ENCODE measurements at regions not wholly inside any gene's neighbourhood (a gene's known extent, or its start where the extent isn't known, plus 50 kb on each side); places are given as distances from the start of the nearest gene placed in this dataset.

- H3K4me1 Mint-ChIP-seq, result no peaks in the 10 kb centered on the region
- H3K36me3 Mint-ChIP-seq, result no peaks in the 10 kb centered on the region
- no peaks in the 10 kb centered on the region for H3K9me3 Mint-ChIP-seq
- no peak for DNase-seq (ENCODE audit: low spot score in 2 of 2, unreplicated experiment in 2 of 2)
- no peak for TF ChIP-seq CTCF (IDR thresholded peaks at IDR 0.05; ENCODE audit: unreplicated experiment)
- no peak overlapping the region for H3K27ac Mint-ChIP-seq
- H3K4me3 Mint-ChIP-seq, result no peak overlapping the region
- no peaks in the 10 kb centered on the region for H3K27me3 Mint-ChIP-seq (ENCODE audit: low read depth)
These were observed 1084.8 kb upstream of the ATXN7L3B start for GRCh38 chr12:73452672-73453469.

GRCh38 chr12:73460212-73460611, 1077.4 kb upstream of the ATXN7L3B start:
- no peak for DNase-seq (ENCODE audit: low spot score in 2 of 2, unreplicated experiment in 2 of 2)
- H3K9me3 Mint-ChIP-seq, result no peaks in the 10 kb centered on the region
- H3K27me3 Mint-ChIP-seq (ENCODE audit: low read depth), result no peaks in the 10 kb centered on the region
- no peak overlapping the region for H3K27ac Mint-ChIP-seq
- no peak overlapping the region for H3K4me3 Mint-ChIP-seq
- H3K36me3 Mint-ChIP-seq, result no peaks in the 10 kb centered on the region
- no peaks in the 10 kb centered on the region for H3K4me1 Mint-ChIP-seq
- no peak for TF ChIP-seq CTCF (IDR thresholded peaks at IDR 0.05; ENCODE audit: unreplicated experiment)

GRCh38 chr12:73465106-73465505, 1072.5 kb upstream of the ATXN7L3B start:
- H3K27me3 Mint-ChIP-seq (ENCODE audit: low read depth), result no peaks in the 10 kb centered on the region
- no peak for TF ChIP-seq CTCF (IDR thresholded peaks at IDR 0.05; ENCODE audit: unreplicated experiment)
- no peak overlapping the region for H3K4me3 Mint-ChIP-seq
- peaks cover 17% of the 10 kb centered on the region for H3K9me3 Mint-ChIP-seq
- DNase-seq (ENCODE audit: low spot score in 2 of 2, unreplicated experiment in 2 of 2), result no peak
- H3K4me1 Mint-ChIP-seq, result no peaks in the 10 kb centered on the region
- no peak overlapping the region for H3K27ac Mint-ChIP-seq
- H3K36me3 Mint-ChIP-seq, result no peaks in the 10 kb centered on the region

GRCh38 chr12:73486256-73486655, 1051.4 kb upstream of the ATXN7L3B start:
- no peak for DNase-seq (ENCODE audit: low spot score in 2 of 2, unreplicated experiment in 2 of 2)
- H3K9me3 Mint-ChIP-seq, result peaks cover 13% of the 10 kb centered on the region
- H3K36me3 Mint-ChIP-seq, result no peaks in the 10 kb centered on the region
- TF ChIP-seq CTCF (IDR thresholded peaks at IDR 0.05; ENCODE audit: unreplicated experiment), result no peak
- H3K27me3 Mint-ChIP-seq (ENCODE audit: low read depth), result no peaks in the 10 kb centered on the region
- no peaks in the 10 kb centered on the region for H3K4me1 Mint-ChIP-seq
- H3K4me3 Mint-ChIP-seq, result no peak overlapping the region
- H3K27ac Mint-ChIP-seq, result no peak overlapping the region

GRCh38 chr12:73506611-73507010, 1031.0 kb upstream of the ATXN7L3B start:
- peaks cover 25% of the 10 kb centered on the region for H3K9me3 Mint-ChIP-seq
- no peaks in the 10 kb centered on the region for H3K4me1 Mint-ChIP-seq
- TF ChIP-seq CTCF (IDR thresholded peaks at IDR 0.05; ENCODE audit: unreplicated experiment), result no peak
- H3K4me3 Mint-ChIP-seq, result no peak overlapping the region
- no peaks in the 10 kb centered on the region for H3K27me3 Mint-ChIP-seq (ENCODE audit: low read depth)
- H3K27ac Mint-ChIP-seq, result no peak overlapping the region
- H3K36me3 Mint-ChIP-seq, result no peaks in the 10 kb centered on the region
- DNase-seq (ENCODE audit: low spot score in 2 of 2, unreplicated experiment in 2 of 2), result no peak

All from mesothelial cell of epicardium (in vitro differentiated cells).